ENCODE measurements at regions not wholly inside any gene's neighbourhood (a gene's known extent, or its start where the extent isn't known, plus 50 kb on each side); places are given as distances from the start of the nearest gene placed in this dataset.
"Not testable (repeated sequence)": the region's sequence is repeated elsewhere in the genome, so short reads cannot be mapped to it uniquely, and the experiment has no call there.

DNA sequence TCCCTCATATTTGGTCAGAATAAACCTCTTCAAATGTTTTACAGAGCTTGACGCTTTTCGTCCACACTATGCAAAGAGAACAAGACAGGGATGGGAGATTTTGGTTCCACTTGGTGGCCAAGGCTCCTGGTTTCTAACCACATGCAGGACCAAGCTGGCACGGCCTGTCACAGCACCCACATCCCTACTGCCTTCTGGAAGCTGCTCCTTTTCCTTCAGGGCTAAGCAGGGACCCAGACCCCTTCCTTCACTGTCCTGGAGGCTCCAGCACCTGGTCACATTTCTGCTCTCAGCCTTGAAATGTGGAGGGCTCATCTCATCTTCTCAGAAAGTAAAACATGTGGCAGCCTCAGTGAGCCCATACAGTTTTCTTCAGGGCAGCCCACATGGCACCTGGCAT, 50.4 kb upstream of the ARHGEF7 start:
- no peak for DNase-seq (ENCODE audit: low read depth)

- no peak for DNase-seq (ENCODE audit: low read depth)
Observed at GRCh38 chr13:111062966-111063365, 52.1 kb upstream of the ARHGEF7 start.

DNA sequence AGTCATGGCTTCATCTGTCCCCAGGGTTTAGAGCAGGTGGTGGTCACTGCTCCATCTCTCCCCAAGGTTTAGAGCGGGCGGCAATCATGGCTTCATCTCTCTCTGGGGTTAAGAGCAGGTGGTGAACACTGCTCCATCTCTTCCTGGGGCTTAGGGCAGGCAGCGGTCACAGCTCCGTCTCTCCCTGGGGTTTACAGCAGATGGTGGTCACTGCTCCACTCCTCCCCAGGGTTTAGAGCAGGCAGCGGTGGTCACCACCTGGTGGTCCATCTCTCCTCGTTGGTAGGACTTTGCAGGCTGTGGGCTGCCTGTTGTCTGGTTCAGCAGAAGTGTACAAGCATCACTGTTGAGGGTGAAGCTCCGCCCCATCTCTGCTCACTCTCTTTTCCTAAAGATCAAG, 52.8 kb upstream of the ARHGEF7 start:
- no peak for DNase-seq (ENCODE audit: low read depth)

DNA sequence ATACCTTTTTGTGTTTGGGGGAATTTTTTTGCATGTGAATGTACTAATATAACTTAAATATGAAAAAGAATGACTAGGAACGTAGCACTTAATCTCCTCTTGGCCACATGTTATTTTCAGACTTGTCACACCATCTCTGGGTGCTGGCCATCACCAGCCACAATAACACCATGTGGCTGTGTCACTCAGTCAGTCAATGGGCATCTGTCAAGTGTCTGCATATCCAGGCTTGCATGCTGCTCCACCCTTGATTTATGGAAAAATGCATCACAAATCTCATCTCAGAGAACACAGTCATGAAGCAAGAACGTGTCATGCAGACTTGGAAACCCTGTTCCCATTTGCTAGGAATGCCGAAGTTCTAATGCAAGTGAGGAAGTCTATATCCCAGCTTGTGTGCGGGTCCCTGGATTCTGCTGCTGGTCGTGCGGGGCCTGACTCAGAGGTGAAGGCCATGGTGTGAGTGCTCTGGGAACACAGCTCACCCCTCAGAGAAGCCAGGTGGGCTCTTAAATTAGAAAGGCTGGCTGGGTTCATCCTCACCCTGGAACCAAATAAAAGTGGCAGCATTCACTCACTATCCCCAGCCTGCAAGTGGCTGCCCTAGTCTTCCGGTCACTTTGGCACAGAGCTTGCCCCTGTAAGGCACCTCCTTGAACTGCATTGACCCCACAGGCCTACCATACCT, 53.6 kb upstream of the ARHGEF7 start:
- no peak for DNase-seq (ENCODE audit: low read depth)

DNA sequence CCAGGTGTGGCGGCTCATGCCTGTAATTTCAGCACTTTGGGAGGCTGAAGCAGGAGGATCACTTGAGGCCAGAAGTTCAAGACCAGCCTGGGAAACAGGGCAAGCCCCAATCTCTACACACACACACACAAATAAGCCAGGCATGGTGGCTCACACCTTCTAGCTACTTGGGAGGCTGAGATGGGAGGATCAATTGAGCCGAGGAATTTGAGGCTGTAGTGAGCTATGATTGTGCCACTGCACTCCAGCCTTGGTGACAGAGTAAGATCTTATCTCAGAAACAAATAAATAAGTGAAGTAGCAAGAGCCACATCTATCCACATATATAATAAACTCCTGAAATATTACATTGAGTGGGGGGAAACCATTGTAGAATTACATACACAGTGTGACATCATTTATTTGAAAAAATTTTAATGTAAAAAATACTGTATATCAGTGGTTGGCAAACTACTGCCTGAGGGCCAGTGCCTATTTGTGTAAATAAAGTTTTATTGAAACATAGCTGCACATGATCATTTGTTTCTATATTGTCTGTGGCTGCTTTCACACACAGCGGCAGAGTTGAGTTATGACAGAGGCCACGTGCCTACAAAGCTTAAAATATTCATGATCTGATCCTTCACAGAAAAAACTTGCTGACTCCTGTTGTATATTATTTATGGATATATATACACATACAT, 54.7 kb upstream of the ARHGEF7 start:
- DNase-seq (ENCODE audit: low read depth) = no peak

DNA sequence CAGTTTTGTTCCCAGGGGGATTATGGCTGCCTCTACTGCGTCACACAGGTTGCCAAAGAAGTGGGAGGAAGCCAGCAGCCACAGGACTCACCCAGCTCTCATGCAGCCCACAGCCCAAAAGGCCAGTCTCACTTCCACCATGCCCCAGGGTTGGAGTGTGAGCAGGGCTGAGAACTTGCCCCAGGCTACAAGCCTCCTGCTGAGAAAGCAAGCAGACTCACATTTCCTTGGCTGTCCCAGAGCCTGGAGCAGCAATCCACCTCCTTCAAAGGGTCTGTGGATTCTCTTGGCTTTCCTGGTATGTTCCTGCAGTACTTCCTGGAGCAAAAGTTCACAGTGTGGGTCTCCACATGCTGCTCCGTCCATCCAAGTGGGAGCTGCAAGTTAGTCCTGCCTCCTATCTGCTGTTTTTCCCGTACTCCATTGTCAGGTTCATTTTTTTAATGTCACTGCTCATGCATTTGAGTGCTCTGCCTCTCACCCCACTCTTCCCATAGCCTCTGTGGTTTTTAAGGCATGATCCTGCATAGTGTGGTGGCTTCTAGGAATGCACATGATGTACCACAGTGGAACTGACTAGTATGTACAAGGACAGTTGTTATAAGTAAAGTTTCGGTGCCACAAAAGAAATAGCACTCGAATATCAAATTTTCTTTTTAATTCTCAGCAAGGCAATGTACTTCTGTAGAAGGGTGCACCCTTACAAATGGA, 56.2 kb upstream of the ARHGEF7 start:
- peak; percentile 8 for DNase-seq (ENCODE audit: low read depth)

DNA sequence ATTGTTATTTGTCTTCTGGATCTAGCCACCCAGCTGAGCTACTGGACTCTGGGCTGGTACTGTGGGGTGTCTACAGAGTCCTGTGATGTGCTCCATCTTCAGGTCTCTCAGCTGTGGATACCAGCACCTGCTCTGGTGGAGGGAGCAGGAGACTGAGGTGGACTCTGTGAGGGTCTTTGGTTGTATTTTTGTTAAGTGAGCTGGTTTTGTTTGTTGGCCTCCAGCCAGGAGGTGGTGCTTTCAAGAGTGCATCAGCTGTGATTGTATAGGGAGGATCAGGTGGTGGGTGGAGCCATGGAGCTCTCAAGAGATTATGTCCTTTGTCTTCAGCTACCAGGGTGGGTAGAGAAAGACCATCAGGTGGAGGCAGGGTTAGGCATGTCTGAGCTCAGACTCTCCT, 56.8 kb upstream of the ARHGEF7 start:
- not testable (repeated sequence) for DNase-seq (ENCODE audit: low read depth)

DNA sequence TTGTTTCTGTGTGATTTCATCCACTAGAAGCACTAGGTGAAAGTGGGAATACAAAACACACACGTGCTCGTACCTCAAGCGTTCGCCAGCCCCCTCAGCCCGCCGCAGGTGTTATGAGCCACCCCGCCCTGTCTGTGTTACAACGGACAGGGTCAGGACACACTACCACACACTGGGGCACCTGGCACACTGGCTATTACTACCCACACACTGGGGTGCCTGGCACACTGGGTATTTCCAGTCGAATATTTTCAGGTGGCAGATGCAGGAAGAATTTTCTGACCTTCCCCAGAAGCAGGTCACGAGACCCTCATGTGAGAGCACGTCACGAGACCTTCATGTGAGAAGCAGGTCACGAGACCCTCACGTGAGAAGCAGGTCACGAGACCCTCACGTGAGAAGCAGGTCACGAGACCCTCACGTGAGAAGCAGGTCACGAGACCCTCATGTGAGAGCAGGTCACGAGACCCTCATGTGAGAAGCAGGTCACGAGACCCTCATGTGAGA, 63.3 kb upstream of the ARHGEF7 start:
- DNase-seq (ENCODE audit: low read depth) = not testable (repeated sequence)

DNA sequence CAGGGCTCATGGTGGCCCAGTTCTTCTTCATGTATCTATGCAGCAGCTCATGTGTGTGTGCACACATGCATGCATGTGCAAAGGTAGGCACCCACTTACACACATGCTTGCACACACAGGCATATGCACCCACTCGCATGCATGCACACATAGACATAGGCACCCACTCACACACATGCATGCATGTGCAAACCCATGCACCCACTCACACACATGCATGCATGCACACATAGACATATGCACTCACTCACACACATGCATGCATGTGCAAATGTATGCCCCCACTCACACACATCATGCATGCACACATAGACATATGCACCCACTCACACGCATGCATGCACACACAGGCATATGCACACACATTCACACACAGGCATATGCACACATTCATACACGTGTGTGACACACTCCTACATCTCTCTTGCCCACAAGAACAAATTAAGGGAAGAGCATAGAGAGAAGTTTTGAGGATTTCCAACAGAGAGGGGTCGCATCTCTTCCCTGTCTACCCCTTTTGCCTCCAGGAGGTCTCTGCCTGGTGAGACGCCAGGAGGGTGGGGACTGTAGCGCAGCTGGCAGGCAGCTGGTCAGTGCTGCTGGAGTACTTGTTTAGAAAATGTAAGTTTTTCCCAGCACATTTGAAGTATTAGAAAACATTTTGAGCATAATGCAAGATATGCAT, 63.9 kb upstream of the ARHGEF7 start:
- DNase-seq (ENCODE audit: low read depth) = no peak

DNA sequence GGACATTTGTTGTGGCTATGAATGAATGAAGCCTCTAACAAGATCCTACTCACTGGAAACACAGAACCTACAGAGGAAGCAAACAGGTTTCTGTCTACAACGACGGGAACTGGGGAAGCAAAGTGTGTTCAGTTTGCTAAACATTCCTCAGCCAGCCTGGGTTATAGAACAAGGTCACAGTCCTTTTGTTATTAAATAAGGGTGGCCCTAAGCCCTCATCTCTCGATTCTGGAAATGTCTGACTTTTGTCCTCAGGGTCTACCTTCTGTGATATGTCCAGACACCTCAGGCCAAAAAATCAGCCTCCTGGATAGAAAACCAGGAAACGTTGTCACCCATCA, 64.6 kb upstream of the ARHGEF7 start:
- no peak for DNase-seq (ENCODE audit: low read depth)

GRCh38 chr13:111049791-111050538, 65.1 kb upstream of the ARHGEF7 start:
- peak; percentile 21 for DNase-seq (ENCODE audit: low read depth)

DNA sequence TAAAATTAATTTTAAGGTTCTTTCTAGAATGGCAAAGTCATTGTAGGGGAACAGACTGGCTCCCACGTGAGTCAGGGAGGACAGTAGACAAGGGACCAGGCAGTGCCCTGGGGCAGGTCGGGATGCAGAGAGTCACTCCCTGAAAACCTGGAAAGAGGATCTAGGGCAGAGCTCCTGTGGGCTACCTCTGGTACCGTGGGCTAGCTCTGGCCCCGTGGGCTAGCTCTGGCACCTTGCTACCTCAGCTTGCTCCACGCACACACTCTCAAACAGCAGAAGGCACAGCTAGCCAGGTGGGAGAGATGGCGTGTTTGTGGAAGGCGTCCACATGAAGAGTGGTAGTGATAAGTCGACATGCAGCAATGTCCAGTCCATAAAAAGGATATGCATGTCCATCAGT, 66.7 kb upstream of the ARHGEF7 start:
- no peak for DNase-seq (ENCODE audit: low read depth)

DNA sequence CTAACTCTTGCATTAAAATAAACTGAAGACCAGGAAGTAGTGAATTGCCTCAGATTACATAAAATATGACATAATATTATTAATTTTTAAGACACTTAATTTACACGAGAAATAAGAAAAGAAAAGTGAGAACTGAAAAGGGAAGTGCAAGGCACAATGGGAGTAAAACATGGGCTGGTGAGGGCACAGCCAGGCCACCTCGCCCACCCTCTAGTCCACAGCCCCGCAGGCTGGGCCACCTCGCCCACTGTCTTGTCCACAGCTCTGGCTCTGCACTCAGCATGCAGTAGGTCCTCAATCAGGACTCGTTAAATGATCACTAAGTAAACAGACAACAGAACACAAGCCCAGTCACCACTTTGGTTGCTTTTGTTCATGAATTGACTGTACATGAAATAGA, 67.8 kb upstream of the ARHGEF7 start:
- DNase-seq (ENCODE audit: low read depth) = no peak

DNA sequence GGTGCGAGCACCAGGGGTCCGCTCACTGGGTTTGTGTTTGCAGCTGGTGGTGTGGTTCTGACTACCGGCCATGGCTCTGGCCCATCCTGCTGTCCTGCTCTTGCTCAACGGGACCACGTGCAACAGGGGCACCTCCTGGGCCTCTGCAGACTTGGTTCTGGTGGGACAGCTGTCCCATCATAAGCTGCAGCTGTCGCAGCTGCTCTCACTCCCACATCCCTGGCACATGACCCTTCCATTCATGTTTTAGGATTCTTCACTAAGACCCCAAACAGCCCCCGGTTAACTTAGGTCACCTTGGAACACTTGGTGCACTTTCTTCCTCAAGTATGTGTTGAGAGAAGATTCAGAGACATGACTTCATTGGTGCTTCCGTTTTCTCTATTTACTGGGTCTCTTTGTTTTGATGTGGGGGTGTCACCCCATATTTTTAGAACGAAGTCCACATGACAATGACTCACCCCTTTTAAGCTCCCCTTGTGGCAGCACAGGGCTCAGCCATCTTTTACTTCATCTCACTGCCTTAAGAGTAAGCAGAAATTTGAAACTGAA, 68.4 kb upstream of the ARHGEF7 start:
- peak; percentile 30 for DNase-seq (ENCODE audit: low read depth)

GRCh38 chr13:111045170-111045569, 69.9 kb upstream of the ARHGEF7 start:
- DNase-seq (ENCODE audit: low read depth) = no peak

- no peak for DNase-seq (ENCODE audit: low read depth)
Observed at GRCh38 chr13:111044087-111044830, 70.9 kb upstream of the ARHGEF7 start.

DNA sequence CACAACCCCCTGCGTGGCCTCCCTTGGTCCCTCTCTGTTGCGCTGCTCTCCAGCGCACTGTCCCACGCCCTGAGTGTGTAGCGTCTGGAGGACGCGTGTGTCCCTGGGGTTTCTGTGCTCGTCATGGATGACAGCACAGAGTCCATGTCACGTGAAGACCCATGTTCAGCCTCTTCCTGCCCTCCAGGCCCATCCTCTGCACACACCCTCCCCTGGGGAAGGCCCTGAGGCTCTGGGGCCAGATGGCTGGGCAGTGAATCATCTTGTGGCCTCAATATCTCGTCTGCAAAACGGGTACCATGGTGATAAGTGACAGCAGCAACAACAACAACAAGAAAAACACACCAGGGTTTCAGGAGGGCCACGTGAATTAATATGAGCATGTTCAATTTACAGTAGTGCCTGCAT, 71.5 kb upstream of the ARHGEF7 start:
- DNase-seq (ENCODE audit: low read depth) = peak; percentile 53

- no peak for DNase-seq (ENCODE audit: low read depth)
Observed at GRCh38 chr13:111042661-111043226, 72.4 kb upstream of the ARHGEF7 start.

GRCh38 chr13:111040830-111041229, 74.3 kb upstream of the ARHGEF7 start:
- DNase-seq (ENCODE audit: low read depth) = no peak

DNA sequence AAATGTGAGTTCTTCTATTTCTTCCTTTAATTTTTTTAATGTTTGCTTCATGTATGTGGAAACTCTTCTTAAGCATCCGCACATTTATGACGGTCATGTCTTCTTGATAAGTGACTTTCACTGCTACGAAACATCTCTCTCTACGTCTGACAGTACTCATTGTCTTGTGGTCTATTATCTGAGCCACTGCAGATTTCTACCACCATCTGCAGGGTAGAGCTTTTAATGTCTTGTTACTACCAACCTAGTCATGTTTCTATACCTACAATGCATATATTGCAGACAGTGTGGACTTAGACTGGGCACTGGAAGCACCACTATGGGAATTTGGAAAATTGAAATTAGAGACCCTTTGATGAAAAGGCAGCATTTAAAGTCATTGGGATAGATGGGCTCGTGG, 75.4 kb upstream of the ARHGEF7 start:
- no peak for DNase-seq (ENCODE audit: low read depth)

Data from amniotic epithelial cell (primary cell).